ENCODE measurements at regions not wholly inside any gene's neighbourhood (a gene's known extent, or its start where the extent isn't known, plus 50 kb on each side); places are given as distances from the start of the nearest gene placed in this dataset.

GRCh38 chr3:134085034-134085775 is 55.5 kb upstream of the SLCO2A1 start:
- no peak for DNase-seq (ENCODE audit: low read depth)
- TF ChIP-seq CTCF (IDR thresholded peaks at IDR 0.05; ENCODE audit: low read length, missing control alignments) = no peak
- H3K4me3 ChIP-seq (replicated peaks; ENCODE audit: low read depth, low read length) = no peak overlapping the region

GRCh38 chr3:134084242-134084950 is 54.7 kb upstream of the SLCO2A1 start:
- no peak overlapping the region for H3K4me3 ChIP-seq (replicated peaks; ENCODE audit: low read depth, low read length)
- no peak for TF ChIP-seq CTCF (IDR thresholded peaks at IDR 0.05; ENCODE audit: low read length, missing control alignments)
- no peak for DNase-seq (ENCODE audit: low read depth)

GRCh38 chr3:134083626-134084241 is 54.0 kb upstream of the SLCO2A1 start:
- no peak for DNase-seq (ENCODE audit: low read depth)
- no peak for TF ChIP-seq CTCF (IDR thresholded peaks at IDR 0.05; ENCODE audit: low read length, missing control alignments)
- H3K4me3 ChIP-seq (replicated peaks; ENCODE audit: low read depth, low read length) = no peak overlapping the region

- no peak overlapping the region for H3K4me3 ChIP-seq (replicated peaks; ENCODE audit: low read depth, low read length)
- no peak for TF ChIP-seq CTCF (IDR thresholded peaks at IDR 0.05; ENCODE audit: low read length, missing control alignments)
- DNase-seq (ENCODE audit: low read depth) = no peak
Measured at GRCh38 chr3:134083008-134083407, 53.3 kb upstream of the SLCO2A1 start.

- DNase-seq (ENCODE audit: low read depth) = no peak
- H3K4me3 ChIP-seq (replicated peaks; ENCODE audit: low read depth, low read length) = no peak overlapping the region
- no peak for TF ChIP-seq CTCF (IDR thresholded peaks at IDR 0.05; ENCODE audit: low read length, missing control alignments)
Measured at GRCh38 chr3:134082582-134082981, 52.9 kb upstream of the SLCO2A1 start.

GRCh38 chr3:134081211-134081610 is 51.5 kb upstream of the SLCO2A1 start:
- no peak for TF ChIP-seq CTCF (IDR thresholded peaks at IDR 0.05; ENCODE audit: low read length, missing control alignments)
- H3K4me3 ChIP-seq (replicated peaks; ENCODE audit: low read depth, low read length) = no peak overlapping the region
- DNase-seq (ENCODE audit: low read depth) = no peak
